Myocyte (in vitro differentiated cells): ENCODE measurements at regions not wholly inside any gene's neighbourhood (a gene's known extent, or its start where the extent isn't known, plus 50 kb on each side); places are given as distances from the start of the nearest gene placed in this dataset.
"Not testable (repeated sequence)": the region's sequence is repeated elsewhere in the genome, so short reads cannot be mapped to it uniquely, and the experiment has no call there.

Experiments used
- DNase-seq: peaks from one replicate; pipeline ENCODE4 v3.0.0-alpha.2; 2012; ENCODE audit warnings: low read depth

GRCh38 chr12:131408484-131408883, 302.4 kb upstream of the SFSWAP start:
- no peak for DNase-seq

- DNase-seq = no peak
These were observed 301.7 kb upstream of the SFSWAP start for GRCh38 chr12:131409211-131409610.

- DNase-seq = not testable (repeated sequence)
These were observed 299.1 kb upstream of the SFSWAP start for GRCh38 chr12:131411827-131412226.

- no peak for DNase-seq
These were observed 297.9 kb upstream of the SFSWAP start for GRCh38 chr12:131413006-131413405.

- no peak for DNase-seq
These were observed 297.4 kb upstream of the SFSWAP start for GRCh38 chr12:131413471-131413870.

- not testable (repeated sequence) for DNase-seq
These were observed 296.6 kb upstream of the SFSWAP start for GRCh38 chr12:131414155-131414922.

- DNase-seq = no peak
These were observed 295.1 kb upstream of the SFSWAP start for GRCh38 chr12:131415781-131416180.

GRCh38 chr12:131418121-131418520, 292.8 kb upstream of the SFSWAP start:
- DNase-seq = no peak

GRCh38 chr12:131418884-131419283, 292.0 kb upstream of the SFSWAP start:
- no peak for DNase-seq

GRCh38 chr12:131420867-131421447, 289.9 kb upstream of the SFSWAP start:
- no peak for DNase-seq

GRCh38 chr12:131421509-131422186, 289.2 kb upstream of the SFSWAP start:
- no peak for DNase-seq

GRCh38 chr12:131422187-131422520, 288.7 kb upstream of the SFSWAP start:
- DNase-seq = no peak

- DNase-seq = no peak
These were observed 288.1 kb upstream of the SFSWAP start for GRCh38 chr12:131422744-131423143.

- no peak for DNase-seq
These were observed 286.6 kb upstream of the SFSWAP start for GRCh38 chr12:131424270-131424669.

GRCh38 chr12:131425112-131426075, 285.5 kb upstream of the SFSWAP start:
- no peak for DNase-seq

GRCh38 chr12:131428091-131428685, 282.7 kb upstream of the SFSWAP start:
- no peak for DNase-seq

GRCh38 chr12:131429221-131429620, 281.7 kb upstream of the SFSWAP start:
- not testable (repeated sequence) for DNase-seq

- DNase-seq = not testable (repeated sequence)
These were observed 281.2 kb upstream of the SFSWAP start for GRCh38 chr12:131429697-131430096.

GRCh38 chr12:131430158-131430742, 280.6 kb upstream of the SFSWAP start:
- DNase-seq = no peak

GRCh38 chr12:131431126-131431655, 279.7 kb upstream of the SFSWAP start:
- DNase-seq = not testable (repeated sequence)
